ENCODE measurements at regions not wholly inside any gene's neighbourhood (a gene's known extent, or its start where the extent isn't known, plus 50 kb on each side); places are given as distances from the start of the nearest gene placed in this dataset.

DNA sequence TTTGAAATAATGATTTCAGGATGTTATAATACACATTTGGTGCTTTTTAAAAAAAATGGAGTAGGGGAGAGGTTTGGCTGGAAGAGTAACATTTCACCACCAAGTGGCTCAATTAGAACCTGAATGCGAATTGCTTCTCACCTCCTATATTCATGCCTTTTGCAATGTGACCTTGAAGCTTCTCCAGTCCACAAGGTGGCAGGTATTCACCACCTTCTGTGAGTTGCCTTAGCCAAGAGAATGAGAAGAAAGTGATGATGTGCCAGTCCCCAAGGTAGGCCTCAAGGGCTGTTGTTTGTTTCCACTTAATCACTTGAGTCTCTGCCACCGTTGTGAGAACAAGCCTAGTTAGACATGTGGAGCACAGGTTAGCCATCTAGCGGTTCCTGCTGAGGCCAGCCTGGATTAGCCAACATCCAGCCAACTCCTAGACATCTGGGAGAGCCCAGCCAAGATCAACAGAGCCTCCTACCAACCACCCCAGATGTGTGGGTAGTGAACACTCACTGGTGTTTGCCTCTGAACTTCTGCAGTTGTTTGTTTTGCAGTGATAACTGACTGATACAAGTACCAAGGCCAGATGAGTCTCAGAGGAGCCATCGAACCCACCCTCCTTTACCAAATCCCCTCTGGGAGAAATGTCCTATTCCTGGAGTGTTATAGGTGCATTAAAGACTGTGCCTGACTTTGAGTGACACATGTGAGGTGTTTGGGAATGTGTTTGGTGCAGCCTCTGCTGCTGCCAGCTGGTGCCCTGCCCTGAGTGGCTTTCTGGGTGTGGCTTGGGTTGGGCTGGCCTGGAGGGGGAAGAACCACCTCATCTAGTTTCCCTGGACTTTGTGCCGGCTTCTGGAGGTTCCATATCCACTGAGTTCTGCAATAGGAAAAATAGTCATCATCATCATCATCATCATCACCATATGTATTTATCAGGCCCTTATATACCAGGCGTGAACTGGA, 132.5 kb upstream of the RFLNA start:
- DNase-seq (ENCODE audit: low read depth, low spot score), result no peak

DNA sequence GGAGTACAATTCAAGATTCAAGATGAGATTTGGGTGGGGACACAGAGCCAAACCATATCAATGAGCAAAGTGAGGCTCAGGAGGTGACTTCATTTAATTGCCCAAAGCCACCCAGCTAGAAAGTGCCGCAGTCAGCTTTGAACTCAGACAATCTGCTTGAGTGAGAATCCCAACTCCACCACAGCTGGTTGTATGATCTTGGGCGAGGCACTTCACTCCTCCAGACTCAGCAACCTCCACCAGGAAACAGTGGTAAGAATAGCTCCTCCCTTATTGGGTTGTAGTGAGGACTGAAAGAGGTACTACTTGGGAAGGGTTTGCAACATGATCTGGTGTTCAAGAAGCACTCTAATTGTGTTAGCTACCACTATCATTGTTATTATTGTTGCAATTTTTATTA, 129.2 kb upstream of the RFLNA start:
- DNase-seq (ENCODE audit: low read depth, low spot score), result no peak

DNA sequence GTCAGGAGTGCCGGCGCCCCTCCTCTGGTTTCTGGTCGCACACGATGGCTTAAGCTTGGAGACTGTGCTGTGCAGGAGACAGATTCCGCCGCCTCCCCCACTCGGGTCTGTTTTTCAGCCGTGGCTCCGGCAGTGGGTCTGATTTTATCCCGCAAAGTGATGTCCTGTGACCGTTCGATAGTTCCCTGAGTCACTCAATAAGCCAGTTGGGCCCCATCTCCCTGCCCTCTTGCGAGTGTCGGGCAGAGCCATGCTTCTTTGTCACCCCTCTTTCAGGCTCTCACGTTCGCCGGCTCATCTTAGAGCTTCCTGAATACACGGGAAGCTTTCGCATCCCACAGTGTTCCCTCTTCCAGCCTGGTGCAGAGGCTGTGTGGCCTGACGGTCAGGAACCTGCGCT, 127.8 kb upstream of the RFLNA start:
- no peak for DNase-seq (ENCODE audit: low read depth, low spot score)

DNA sequence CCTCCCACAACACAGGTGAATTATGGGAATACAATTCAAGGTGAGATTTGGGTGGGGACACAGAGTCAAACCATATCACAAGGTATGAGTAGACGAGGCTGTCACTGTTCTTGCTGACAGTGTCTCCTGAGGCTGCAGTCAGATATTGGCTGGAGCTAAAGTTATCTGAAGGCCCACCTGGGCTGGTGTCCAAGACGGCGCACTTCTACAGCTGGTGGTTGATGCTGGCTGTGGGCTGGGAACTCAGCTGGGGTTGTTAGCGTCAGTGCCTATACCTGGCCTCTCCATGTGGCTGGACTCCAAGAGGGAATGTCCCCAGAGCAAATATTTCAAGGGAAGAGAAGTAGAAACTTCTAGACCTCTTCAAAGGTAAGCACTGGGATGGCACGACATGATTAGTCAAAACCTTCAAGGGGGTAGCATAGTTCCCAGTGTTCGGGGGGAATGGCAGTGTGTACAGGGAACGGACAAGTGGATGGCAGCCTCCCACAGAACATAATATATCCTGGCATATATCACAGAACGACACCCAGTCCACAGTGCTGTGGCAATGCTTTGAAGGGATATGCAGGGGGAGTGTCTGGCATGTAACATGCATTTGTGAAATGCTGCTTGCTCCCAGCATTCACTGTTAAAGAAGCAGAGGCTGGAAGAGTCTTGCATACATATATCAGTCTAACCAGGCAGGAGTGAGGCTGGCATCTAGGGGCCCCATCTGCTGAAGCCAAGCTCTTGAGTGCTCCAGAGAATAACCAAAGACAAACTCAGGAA, 126.7 kb upstream of the RFLNA start:
- DNase-seq (ENCODE audit: low read depth, low spot score), result no peak

DNA sequence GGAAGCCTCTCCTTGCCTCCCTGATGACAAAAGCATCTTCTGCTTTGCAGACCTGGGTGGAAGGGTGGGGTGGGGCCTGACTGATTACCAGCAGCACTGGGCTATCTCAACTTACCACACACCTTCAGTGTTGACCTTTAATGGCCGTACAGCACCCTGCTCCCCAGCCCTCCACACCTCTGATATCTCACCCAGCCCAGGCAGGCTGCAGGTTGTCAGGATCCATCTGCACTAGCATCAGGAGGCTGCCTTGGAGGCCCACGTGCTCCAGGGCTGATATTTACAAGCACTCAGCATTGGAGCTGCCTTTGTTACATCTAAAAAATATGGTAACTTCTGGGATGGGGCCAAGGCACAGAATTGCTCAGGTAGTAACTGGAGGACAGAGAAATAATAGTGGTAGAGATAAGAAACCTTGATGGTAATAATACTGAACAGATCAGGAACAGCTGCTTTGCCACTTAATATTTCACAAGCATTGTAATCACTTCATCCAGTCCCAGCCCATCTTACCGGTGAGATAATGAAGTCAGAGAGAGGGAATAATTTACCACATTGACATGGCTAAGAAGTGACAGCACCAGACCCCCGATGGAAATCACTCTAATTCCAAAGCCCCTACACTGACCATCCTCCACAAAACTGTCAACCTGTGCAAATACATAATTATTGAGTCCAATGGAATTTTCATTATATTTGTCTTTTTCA, 125.2 kb upstream of the RFLNA start:
- DNase-seq (ENCODE audit: low read depth, low spot score), result no peak

DNA sequence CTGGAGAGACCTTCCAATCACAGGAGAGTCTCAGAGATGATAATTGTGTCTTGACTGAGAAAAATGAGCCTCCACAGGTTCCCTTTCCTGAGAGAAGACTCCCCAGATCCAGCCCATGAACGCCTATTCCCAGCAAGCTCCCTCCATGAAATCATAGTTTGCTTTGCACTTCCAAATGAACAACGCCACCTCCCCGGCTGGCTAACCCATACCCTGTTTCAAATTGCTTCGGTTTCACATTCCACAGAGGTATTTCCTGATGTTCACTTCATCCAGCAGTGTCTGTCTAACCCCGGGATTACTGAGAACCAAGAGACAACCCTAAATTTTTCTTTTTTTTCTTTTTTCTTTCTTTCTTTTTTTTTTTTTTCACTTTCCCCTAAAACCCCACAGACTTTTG, 124.1 kb upstream of the RFLNA start:
- DNase-seq (ENCODE audit: low read depth, low spot score), result no peak

DNA sequence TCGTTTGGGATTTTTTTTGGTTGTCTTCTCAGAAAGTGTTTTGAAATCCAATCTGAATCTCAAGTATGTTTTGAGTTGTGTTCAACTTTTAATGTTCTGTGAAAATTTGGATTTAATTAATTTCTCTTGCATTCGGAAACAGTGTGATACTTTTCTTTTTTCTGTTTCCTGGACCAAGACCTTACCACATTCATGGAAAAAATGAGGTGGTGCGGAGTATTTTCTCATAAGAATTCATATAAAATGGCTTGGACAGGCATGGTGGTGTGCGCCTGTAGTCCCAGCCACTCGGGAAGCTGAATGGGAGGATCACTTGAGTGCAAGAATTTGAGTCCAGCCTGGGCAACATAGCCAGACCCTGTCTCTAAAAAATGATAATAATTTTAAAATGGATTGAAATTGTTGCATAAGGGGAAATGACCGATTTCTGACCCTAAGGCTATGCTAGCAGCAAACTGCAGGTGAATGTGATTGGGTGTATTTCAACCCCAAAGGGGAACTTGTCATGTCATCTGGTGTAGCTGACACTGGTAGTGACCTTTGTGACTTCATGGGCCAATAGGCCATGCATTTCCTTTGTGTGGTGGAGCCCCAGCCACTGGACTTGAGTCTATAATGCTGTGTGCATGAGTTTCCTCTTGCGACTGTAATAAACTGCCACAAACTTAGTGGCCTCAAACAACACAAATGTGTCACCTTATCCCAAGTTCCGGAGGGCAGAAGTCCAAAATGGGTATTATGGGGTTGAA, 123.5 kb upstream of the RFLNA start:
- DNase-seq (ENCODE audit: low read depth, low spot score), result no peak

DNA sequence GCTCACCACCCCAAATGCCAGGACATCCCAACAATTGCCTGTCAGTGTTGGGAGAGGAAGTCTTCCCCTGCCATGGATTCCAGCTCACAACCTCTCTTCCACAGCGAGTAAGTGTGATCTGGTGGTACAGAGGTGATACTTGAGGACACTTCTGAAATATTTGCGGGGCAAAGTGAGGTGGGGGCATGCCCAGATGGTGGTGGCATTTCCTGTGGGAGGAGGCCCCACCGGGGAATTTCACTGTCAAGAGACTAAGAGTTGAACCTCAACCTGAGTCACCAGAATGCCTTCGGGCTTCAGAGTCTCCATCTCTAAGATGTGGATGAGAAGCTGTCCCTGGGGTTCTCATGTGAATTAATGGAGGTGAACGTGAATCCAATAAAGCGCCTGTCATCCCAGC, 122.3 kb upstream of the RFLNA start:
- no peak for DNase-seq (ENCODE audit: low read depth, low spot score)

DNA sequence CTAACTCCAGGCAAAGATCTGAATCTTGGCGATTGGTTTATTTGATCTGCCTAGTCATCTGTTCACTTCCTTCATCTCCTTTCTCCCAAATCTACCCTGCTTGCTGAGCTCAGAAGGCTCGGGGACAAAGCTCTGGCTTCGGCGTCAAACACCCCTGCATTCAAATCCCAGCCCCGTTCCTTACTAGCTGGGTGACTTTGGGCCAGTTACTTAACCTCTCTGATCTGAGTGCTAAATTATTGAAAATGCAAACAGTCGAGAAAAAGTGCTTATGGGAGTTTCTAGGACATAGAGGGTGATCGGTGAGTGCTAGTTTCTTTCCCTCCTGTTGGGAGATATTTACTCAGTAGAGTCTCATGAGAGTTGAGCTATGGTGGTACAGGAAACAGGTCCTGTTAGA, 121.2 kb upstream of the RFLNA start:
- no peak for DNase-seq (ENCODE audit: low read depth, low spot score)

DNA sequence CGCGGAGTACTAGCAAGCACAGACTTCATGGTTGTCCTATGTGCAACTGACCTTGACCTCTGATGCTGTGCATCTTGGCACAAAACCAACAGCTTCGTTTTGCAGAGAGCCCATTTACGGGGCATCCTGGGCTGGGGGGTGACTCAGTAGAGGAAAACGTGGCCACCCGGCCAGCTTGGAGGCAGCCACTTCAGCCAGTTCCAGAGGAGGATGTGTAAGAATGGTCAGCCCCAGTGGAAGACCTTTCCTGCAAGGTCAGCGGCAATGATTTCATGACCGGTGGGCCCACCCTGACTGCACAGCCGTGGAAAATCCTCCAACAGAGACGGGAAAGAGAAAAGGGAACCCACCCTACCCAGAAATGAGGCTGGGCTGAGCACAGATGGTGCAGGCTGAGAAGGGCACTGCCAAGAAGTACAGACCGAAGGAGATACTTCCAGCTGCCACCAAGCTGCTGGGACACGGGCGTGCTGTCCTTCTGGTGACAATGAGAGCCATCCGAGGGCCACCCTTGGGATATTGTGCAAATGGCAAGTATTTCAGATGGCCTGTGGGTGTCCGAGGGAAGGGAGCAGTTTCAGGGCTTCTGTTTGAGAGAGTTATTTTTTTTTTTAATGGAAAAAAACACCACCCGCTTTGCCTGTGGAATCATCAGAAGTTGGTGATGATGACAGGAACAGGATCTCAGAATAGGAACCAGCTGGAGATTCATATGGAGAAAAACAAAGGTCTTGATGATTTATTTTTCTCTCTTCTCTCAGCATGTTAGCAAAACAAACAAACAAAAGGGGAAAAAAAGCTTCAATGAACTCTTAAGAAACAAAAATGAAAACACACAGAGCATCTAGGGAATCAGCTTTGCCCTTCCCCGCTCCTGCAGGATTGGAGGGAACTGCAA, 120.2 kb upstream of the RFLNA start:
- DNase-seq (ENCODE audit: low read depth, low spot score), result no peak

DNA sequence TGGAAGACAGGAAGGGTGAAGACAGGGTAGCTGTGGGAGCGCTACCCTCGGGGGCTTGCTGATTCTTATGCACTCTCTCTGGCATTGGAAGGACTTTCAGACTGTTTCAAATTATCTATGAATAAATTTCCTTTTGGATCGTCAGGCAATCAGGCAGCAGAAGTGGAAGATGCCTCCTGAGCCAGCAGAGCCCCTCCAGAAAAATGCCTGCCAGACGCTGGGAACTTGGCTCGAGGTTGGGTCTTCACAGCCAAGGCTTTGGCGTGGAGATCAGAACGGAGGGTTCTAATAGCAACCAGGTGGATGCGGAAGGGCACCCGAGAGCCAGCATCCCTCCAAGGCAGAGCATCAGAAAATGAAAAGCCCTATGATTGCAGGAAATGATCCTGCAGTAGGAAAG, 119.2 kb upstream of the RFLNA start:
- DNase-seq (ENCODE audit: low read depth, low spot score), result no peak

DNA sequence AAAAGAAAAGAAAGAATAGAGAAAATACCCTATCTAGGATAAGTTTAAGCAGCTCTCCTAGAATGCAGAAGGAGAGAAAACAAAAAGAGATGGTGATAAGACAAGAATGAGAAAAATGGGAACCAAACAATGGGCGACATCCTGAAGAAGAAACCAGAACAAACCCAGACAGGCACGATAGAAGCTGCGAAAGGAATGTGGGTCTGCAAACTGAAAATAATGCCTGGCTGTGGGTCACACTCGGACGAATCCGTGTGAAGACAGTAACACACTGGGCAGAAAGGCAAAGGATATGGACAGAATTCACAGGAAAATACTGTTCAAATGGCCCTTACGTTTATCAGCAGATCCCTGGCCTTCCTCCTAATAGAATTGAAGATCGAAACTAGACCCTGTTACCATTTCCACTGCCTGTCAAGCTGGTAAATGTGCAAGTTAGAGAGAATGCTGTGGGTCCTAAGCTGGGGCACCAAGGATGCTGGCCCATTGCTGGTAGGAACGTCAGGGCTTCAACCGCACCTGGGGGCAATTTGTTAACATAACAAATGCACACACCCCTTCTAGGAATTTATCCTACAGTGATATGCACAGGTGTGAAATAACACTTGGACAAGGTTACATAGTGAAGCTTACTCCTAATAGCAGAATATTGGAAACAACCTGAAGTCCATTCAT, 117.5 kb upstream of the RFLNA start:
- no peak for DNase-seq (ENCODE audit: low read depth, low spot score)

DNA sequence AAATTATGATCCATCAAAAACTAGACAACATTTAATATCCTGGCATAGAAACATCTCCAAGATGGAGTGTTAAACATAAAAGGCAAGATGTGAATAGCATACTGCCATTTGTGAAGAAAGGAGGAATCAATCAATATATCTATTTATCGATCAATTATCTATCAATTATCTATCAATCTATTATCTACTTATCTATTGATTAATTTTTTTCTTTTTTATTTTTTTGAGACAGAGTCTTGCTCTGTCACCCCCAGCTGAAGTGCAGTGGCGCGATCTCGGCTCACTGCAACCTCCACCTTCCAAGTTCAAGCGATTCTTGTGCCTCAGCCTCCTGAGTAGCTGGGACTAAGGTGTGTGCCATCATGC, 117.0 kb upstream of the RFLNA start:
- DNase-seq (ENCODE audit: low read depth, low spot score), result no peak

DNA sequence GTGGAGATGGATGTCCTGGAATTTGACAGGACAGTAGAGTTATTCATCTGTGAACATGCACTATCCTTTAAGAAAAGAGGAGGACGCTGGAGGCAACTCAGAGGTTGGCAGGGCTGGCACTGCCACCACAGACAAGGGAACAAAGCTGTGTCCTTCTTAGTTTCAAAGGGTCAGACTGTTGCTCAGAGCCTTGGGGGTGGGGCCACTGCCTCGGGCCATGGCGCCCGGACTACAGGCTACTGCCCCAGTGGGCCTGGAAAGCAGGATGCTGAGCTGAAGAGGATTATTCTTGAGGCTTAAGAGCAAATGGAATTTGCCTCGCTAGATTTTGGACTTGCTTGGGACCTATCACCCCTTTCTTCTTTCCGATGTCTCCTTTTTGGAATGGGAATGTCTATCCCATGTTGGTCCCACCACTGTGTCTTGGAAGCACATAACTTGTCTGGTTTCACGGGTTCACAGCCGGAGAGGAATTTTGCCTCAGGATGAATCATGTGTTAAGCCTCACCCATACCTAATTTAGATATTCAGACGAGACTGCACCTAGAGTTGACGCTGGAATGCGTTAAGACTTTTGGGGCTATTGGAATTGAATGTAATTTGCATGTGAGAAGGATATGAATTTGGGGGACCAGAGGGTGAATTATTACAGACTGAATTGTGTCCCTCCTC, 114.8 kb upstream of the RFLNA start:
- no peak for DNase-seq (ENCODE audit: low read depth, low spot score)

DNA sequence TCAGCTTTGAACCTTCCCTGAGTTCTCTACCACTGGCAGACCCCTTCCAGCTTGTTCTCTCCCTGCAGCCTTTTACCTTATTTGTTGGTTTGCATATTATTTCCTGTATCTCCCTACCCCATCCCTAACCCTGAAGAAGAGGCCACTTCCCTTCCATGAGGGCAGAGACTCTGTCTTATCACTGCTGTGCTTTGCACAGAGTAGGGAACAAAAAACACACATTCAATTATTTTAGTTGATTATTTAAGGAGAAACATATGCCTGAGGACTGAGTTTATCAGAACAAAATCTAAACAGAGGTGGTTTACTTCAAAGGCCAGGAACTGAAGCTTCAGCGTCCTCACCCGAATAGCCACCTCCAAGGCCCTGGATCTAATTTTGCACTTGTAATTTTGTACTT, 111.7 kb upstream of the RFLNA start:
- no peak for DNase-seq (ENCODE audit: low read depth, low spot score)

DNA sequence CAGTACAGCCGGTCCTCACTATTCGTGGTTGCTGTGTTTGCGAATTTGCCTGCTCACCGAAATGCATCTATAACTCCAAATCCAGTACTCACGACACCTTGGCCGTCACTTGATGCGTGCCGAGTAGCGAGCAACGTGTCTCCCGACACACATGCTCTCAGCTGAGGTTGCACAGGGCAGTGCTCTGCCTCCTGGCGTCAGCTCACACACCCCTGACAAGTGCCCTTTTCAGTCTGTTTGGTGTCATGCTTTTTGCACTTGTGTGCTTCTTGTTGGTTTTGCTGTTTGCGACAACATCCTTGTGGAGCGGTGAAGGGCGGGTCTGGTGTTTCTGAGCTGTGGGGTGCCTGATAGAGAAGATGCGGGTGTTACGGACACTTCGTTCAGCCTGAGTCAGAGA, 110.4 kb upstream of the RFLNA start:
- DNase-seq (ENCODE audit: low read depth, low spot score), result no peak

DNA sequence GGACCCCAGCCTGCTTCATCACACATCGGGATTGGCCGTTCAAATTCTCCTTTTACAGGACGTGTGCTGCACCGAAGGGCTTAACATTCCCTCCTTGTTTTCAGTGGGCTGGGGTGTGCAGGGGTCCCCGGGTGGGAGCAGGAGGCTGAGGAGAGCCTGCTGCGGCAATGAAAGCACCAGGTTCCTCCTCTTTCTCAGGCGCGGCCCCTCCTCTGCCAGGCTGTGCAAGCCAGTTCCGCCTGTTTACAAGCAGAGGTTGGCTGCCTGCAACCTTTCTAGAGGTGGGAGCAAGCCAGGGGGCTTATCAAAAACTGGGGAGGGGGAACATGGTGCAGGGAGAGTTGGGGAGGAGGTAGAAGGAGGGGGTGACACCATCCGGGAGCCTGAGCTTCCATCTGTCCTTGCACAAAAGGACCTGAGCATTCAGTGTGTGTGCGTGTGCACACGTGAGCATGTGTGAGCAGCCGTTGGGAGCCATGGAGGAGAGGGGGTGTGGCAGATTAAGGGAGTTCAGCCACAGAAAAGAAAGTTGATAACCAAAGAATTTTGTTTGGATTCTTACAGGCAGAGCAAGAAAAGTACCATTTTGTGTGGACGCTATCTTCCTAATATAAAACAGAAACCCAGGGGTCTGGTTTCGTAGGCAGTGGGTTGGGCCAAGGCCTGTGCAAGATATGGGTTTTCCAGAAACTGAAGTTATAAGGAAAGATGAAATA, 108.8 kb upstream of the RFLNA start:
- no peak for DNase-seq (ENCODE audit: low read depth, low spot score)

DNA sequence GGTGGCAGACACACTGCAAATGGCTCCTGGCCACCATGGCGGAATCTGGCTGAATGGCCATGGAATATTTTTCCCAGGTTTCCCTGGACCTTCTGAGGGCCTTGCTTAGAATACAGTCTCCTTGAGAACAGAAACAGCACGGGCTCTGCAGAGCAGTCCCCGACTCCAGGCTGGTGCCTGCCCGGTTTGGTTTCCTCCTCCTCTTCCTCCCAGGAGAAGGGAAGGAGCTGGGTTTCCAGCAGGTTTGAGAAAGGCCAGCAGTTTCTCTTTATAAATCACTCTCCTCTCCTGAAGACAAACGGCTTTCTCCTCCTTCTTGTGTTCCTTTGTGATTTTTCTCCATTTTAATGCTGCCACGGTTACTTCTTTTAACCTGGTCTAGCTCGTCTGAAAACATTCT, 106.8 kb upstream of the RFLNA start:
- no peak for DNase-seq (ENCODE audit: low read depth, low spot score)

All from pulmonary artery endothelial cell (primary cell).